ENCODE measurements at regions not wholly inside any gene's neighbourhood (a gene's known extent, or its start where the extent isn't known, plus 50 kb on each side); places are given as distances from the start of the nearest gene placed in this dataset.

DNA sequence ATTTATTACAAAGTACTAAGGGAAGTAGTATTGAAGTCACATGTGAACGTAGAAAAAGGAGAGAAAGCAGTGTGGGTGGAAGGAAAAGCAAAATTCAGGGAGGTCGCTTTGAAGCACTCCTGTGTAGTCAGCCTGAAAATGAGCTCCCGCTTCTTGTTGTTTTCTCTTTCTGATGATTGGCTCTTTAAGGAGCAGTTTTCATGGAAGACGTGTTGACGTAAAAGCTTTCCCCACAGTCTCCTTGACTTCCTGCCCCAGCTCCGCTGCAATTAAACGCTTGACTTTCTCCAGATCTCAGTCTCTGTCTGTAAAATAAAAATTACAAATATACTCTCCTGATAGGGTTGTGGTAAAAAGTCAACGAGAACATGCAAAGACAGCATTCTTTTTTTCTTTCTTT is 661.5 kb upstream of the ZP4 start:
- TF ChIP-seq ZC3H11A (IDR thresholded peaks at IDR 0.05; ENCODE audit: low read depth, low read length) = no peak
- TF ChIP-seq ZNF408 (CRISPR knock-in tag; IDR thresholded peaks at IDR 0.05; ENCODE audit: low read depth) = no peak
- TF ChIP-seq, protein P1, sequence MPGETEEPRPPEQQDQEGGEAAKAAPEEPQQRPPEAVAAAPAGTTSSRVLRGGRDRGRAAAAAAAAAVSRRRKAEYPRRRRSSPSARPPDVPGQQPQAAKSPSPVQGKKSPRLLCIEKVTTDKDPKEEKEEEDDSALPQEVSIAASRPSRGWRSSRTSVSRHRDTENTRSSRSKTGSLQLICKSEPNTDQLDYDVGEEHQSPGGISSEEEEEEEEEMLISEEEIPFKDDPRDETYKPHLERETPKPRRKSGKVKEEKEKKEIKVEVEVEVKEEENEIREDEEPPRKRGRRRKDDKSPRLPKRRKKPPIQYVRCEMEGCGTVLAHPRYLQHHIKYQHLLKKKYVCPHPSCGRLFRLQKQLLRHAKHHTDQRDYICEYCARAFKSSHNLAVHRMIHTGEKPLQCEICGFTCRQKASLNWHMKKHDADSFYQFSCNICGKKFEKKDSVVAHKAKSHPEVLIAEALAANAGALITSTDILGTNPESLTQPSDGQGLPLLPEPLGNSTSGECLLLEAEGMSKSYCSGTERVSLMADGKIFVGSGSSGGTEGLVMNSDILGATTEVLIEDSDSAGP (CRISPR knock-in tag; IDR thresholded peaks at IDR 0.05) = no peak
- no peak for TF ChIP-seq KLF10 (CRISPR knock-in tag; IDR thresholded peaks at IDR 0.05)
- TF ChIP-seq, protein P2, sequence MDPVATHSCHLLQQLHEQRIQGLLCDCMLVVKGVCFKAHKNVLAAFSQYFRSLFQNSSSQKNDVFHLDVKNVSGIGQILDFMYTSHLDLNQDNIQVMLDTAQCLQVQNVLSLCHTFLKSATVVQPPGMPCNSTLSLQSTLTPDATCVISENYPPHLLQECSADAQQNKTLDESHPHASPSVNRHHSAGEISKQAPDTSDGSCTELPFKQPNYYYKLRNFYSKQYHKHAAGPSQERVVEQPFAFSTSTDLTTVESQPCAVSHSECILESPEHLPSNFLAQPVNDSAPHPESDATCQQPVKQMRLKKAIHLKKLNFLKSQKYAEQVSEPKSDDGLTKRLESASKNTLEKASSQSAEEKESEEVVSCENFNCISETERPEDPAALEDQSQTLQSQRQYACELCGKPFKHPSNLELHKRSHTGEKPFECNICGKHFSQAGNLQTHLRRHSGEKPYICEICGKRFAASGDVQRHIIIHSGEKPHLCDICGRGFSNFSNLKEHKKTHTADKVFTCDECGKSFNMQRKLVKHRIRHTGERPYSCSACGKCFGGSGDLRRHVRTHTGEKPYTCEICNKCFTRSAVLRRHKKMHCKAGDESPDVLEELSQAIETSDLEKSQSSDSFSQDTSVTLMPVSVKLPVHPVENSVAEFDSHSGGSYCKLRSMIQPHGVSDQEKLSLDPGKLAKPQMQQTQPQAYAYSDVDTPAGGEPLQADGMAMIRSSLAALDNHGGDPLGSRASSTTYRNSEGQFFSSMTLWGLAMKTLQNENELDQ (CRISPR knock-in tag; IDR thresholded peaks at IDR 0.05; ENCODE audit: borderline replicate concordance) = no peak
- TF ChIP-seq BRF1 (IDR thresholded peaks at IDR 0.05; ENCODE audit: borderline replicate concordance, extremely low read depth, insufficient read length) = no peak

All from K562 (cell line).